ENCODE measurements at regions not wholly inside any gene's neighbourhood (a gene's known extent, or its start where the extent isn't known, plus 50 kb on each side); places are given as distances from the start of the nearest gene placed in this dataset.

- TF ChIP-seq CTCF (IDR thresholded peaks at IDR 0.05) (no peak), EP300 (IDR thresholded peaks at IDR 0.05) (no peak), POLR2AphosphoS5 (IDR thresholded peaks at IDR 0.05) (no peak)
Observed at GRCh38 chr1:60577029-60577428, 503.5 kb upstream of the C1orf87 start.

Measured in suprapubic skin (tissue), 4 donors.